ENCODE measurements at regions not wholly inside any gene's neighbourhood (a gene's known extent, or its start where the extent isn't known, plus 50 kb on each side); places are given as distances from the start of the nearest gene placed in this dataset.
"Not testable (repeated sequence)": the region's sequence is repeated elsewhere in the genome, so short reads cannot be mapped to it uniquely, and the experiment has no call there.

DNA sequence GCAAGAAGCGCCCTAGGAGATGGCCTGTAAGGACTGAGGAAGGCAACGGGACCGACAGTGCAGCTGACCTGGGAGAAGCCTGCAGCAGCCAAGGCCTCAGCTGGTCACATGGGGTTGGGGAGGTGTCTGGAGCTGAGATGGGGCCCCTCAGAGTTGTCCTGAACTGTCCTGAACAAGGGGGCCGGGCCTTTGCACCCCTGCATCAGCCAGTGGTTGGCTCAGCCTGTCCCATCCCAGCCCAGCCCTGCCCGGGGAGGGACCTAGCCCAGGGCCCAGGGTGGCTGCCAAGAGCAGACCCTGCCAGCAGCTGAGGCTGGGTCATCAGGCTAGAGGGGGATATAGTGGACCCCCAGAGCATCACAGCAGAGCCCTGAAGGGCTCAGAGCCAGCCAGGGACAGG lies 122.8 kb upstream of the PPP1R26 start:
- Histone ChIP-seq H3K36me3 (ENCODE audit: control insufficient read depth, insufficient read depth, low read length) (no peaks in the 10 kb centered on the region), H3K27me3 (ENCODE audit: control insufficient read depth, insufficient read depth, low read length) (no peaks in the 10 kb centered on the region), H3K4me3 (ENCODE audit: low read depth, low read length) (no peak overlapping the region)
- TF ChIP-seq, protein P1, sequence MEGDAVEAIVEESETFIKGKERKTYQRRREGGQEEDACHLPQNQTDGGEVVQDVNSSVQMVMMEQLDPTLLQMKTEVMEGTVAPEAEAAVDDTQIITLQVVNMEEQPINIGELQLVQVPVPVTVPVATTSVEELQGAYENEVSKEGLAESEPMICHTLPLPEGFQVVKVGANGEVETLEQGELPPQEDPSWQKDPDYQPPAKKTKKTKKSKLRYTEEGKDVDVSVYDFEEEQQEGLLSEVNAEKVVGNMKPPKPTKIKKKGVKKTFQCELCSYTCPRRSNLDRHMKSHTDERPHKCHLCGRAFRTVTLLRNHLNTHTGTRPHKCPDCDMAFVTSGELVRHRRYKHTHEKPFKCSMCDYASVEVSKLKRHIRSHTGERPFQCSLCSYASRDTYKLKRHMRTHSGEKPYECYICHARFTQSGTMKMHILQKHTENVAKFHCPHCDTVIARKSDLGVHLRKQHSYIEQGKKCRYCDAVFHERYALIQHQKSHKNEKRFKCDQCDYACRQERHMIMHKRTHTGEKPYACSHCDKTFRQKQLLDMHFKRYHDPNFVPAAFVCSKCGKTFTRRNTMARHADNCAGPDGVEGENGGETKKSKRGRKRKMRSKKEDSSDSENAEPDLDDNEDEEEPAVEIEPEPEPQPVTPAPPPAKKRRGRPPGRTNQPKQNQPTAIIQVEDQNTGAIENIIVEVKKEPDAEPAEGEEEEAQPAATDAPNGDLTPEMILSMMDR (IDR thresholded peaks at IDR 0.05; ENCODE audit: insufficient read depth, low read depth, low read length) = no peak
- CTCF ChIA-PET = no interaction called here
- POLR2A ChIA-PET = no interaction called here
- DNase-seq (ENCODE audit: low read depth) = no peak

DNA sequence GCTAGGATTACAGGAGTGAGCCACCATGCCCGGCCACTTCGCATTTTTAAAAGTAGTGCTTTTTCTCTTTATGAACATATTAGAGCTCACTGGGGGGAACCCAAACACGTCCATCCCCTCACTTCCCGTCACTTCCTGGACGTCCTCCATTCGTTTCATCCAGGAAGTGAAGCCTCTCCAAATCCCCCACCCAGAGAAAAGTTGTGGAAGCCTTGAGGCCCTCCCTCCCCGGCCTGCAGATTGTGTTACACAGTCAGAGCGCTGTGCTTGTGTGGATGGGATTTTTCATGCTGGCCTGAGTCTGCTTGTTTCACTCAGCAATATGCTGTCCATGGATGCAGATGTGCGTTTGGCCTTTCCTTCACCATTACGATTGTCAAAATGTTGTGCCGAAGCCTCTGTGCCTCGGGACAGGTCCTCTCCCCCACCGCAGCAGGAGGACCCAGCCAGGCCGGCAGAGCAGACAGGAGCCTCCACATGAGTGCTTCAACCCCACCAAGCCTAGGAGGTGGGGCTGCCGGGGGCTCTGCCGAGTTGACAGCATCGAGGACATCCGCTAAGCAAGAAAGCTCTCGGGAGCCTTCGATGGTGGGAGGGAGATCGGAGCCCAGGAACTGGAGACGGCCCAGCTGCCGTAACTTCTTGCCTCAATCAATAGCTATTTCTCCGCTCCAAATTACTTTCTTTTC lies 121.6 kb upstream of the PPP1R26 start:
- TF ChIP-seq, protein P1 (IDR thresholded peaks at IDR 0.05; ENCODE audit: insufficient read depth, low read depth, low read length) = no peak
- POLR2A ChIA-PET = no interaction called here
- no peaks in the 10 kb centered on the region for H3K27me3 ChIP-seq (ENCODE audit: control insufficient read depth, insufficient read depth, low read length)
- no peak overlapping the region for H3K4me3 ChIP-seq (ENCODE audit: low read depth, low read length)
- DNase-seq (ENCODE audit: low read depth) = no peak
- no peaks in the 10 kb centered on the region for H3K36me3 ChIP-seq (ENCODE audit: control insufficient read depth, insufficient read depth, low read length)
- CTCF ChIA-PET = no interaction called here

DNA sequence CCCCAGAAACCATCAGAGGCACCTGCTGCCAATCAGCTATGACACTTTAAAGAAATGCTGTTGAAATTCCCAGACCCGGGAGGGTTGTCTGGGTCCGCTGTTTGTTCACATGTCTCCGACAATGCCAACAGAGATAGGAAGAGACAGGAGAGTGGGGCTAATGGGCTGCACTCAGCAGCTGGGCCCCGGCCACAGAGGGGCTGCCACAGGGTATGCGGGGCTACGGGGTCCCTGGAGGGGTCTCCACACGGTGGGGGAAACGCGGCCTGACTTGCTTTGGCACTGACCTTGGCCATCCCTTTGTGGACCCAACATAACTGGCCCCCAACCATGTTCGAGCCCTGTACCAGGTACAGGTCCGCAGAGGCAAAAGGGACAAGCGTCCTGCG lies 121.0 kb upstream of the PPP1R26 start:
- Histone ChIP-seq H3K27me3 (ENCODE audit: control insufficient read depth, insufficient read depth, low read length) (no peaks in the 10 kb centered on the region), H3K4me3 (ENCODE audit: low read depth, low read length) (no peak overlapping the region), H3K36me3 (ENCODE audit: control insufficient read depth, insufficient read depth, low read length) (no peaks in the 10 kb centered on the region)
- TF ChIP-seq, protein P1 (IDR thresholded peaks at IDR 0.05; ENCODE audit: insufficient read depth, low read depth, low read length) = no peak
- no peak for DNase-seq (ENCODE audit: low read depth)
- ChIA-PET POLR2A (no interaction called here), CTCF (no interaction called here)

DNA sequence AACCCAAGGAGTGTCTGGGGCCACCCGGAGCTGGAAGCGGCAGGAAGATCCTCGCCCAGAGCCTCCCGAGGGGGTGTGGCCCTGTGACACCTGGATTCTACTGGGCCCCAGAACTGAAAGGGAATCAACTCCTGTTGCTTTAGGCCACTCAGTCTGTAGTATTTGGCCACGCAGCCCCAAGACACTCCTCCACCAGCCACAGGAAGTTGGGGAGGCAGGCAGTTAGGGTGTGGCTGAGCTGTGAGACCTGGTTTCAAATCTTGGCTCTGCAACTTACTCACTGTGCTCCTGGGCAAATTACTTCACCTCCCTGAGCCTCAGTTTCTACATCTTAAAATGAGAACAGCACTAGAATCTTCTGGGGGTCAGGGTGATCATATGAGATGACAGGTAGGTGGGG lies 119.8 kb upstream of the PPP1R26 start:
- CTCF ChIA-PET = no interaction called here
- TF ChIP-seq, protein P1 (IDR thresholded peaks at IDR 0.05; ENCODE audit: insufficient read depth, low read depth, low read length) = no peak
- DNase-seq (ENCODE audit: low read depth) = no peak
- Histone ChIP-seq H3K4me3 (ENCODE audit: low read depth, low read length) (no peak overlapping the region), H3K36me3 (ENCODE audit: control insufficient read depth, insufficient read depth, low read length) (no peaks in the 10 kb centered on the region), H3K27me3 (ENCODE audit: control insufficient read depth, insufficient read depth, low read length) (no peaks in the 10 kb centered on the region)
- POLR2A ChIA-PET = no interaction called here

DNA sequence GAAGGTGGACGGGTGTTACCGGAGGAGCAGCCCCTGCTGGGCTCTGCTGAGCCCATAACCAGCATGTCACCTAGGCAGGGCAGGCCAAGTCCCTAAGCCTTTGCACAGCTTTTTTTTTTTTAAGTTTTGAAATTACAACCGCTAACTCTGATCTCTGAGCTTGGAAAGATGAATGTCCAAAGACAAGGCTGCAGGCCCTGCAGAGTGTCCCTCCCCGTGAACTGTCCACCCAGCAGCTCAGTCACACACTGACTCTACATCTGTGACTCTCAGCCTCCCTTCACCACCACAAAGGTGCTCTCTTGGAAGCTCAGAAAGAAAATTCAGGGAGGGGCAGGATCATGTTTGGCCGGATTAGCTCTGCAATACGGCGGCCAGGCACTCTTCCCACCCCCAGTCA lies 119.0 kb upstream of the PPP1R26 start:
- POLR2A ChIA-PET = no interaction called here
- no peak overlapping the region for H3K4me3 ChIP-seq (ENCODE audit: low read depth, low read length)
- TF ChIP-seq, protein P1 (IDR thresholded peaks at IDR 0.05; ENCODE audit: insufficient read depth, low read depth, low read length) = no peak
- no peaks in the 10 kb centered on the region for H3K36me3 ChIP-seq (ENCODE audit: control insufficient read depth, insufficient read depth, low read length)
- CTCF ChIA-PET = no interaction called here
- no peaks in the 10 kb centered on the region for H3K27me3 ChIP-seq (ENCODE audit: control insufficient read depth, insufficient read depth, low read length)
- no peak for DNase-seq (ENCODE audit: low read depth)

DNA sequence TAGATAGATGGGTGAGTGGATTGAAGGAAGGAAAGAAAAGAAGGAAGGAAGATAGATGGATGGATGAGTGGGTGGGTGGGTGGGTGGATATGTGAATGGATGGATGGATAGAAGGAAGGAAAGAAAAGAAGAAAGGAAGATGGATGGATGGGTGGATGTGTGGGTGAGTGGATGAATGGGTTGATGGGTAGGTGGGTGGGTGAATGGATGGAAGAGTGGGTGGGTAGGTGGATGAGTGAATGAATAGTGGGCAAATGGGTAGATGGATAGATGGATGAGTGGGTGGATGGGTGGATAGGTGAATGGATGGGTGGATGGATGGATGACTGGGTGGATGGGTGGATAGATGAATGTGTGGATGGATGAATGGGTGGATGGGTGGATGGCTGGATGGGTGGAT lies 117.9 kb upstream of the PPP1R26 start:
- H3K36me3 ChIP-seq (ENCODE audit: control insufficient read depth, insufficient read depth, low read length); CTCF ChIA-PET; H3K4me3 ChIP-seq (ENCODE audit: low read depth, low read length); POLR2A ChIA-PET; DNase-seq (ENCODE audit: low read depth); H3K27me3 ChIP-seq (ENCODE audit: control insufficient read depth, insufficient read depth, low read length): not testable (repeated sequence)
